Keratinocyte (primary cell): ENCODE measurements at regions not wholly inside any gene's neighbourhood (a gene's known extent, or its start where the extent isn't known, plus 50 kb on each side); places are given as distances from the start of the nearest gene placed in this dataset.

Source experiments
- DNase-seq: peaks from one replicate; pipeline ENCODE4 v3.0.0-alpha.2; 2011; ENCODE audit warnings: low read depth, missing footprints, low spot score
- FAIRE-seq: peaks from 2 replicates; lab custom pipeline; 2011; peaks lifted over from hg19 to GRCh38; lab: Jason Lieb, UNC
- H2AFZ ChIP-seq: 2 replicates; pipeline ENCODE4 v1.6.0; 2012; ENCODE audit warnings: low read length, control low read depth, inconsistent platforms; ENCODE audit not compliant: control insufficient read depth
- H3K27ac ChIP-seq: 2 replicates; pipeline ENCODE4 v1.5.1; 2011; ENCODE audit warnings: low read length; ENCODE audit not compliant: control insufficient read depth, insufficient read depth
- H3K27me3 ChIP-seq: 3 replicates; pipeline ENCODE4 v1.6.0; 2011; ENCODE audit warnings: low read length; ENCODE audit not compliant: control insufficient read depth, insufficient read depth; ENCODE audit errors: extremely low read depth
- H3K36me3 ChIP-seq, 2 experiments: 2 replicates in 1 of 2; 3 replicates in 1 of 2; pipeline ENCODE4 v1.5.1; 2011; ENCODE audit warnings: low read length in 2 of 2, mild to moderate bottlenecking in 1 of 2; ENCODE audit not compliant: control insufficient read depth in 2 of 2, insufficient read depth in 2 of 2; ENCODE audit errors: extremely low read depth in 1 of 2
- H3K4me1 ChIP-seq: 3 replicates; pipeline ENCODE4 v1.5.1; 2011; ENCODE audit warnings: low read length; ENCODE audit not compliant: control insufficient read depth, insufficient read depth; ENCODE audit errors: extremely low read depth
- H3K4me2 ChIP-seq: 3 replicates; pipeline ENCODE4 v1.6.0; 2011; ENCODE audit warnings: low read depth, low read length; ENCODE audit not compliant: control insufficient read depth, insufficient read depth; ENCODE audit errors: extremely low read depth
- H3K4me3 ChIP-seq, 3 experiments: fragments of 200-600 bp in 1 of 3; sonication (generic) in 1 of 3; 2 replicates in 2 of 3; 3 replicates in 1 of 3; pipeline ENCODE4 v1.5.1; 2011 to 2016; ENCODE audit warnings: low read length in 3 of 3, mild to moderate bottlenecking in 3 of 3, control low read depth in 2 of 3, inconsistent platforms in 1 of 3, low read depth in 1 of 3, mixed read lengths in 1 of 3, mixed run types in 1 of 3, moderate library complexity in 1 of 3; ENCODE audit not compliant: control insufficient read depth in 2 of 3, insufficient read depth in 2 of 3; ENCODE audit errors: extremely low read depth in 1 of 3
- H3K79me2 ChIP-seq: 2 replicates; pipeline ENCODE4 v1.6.0; 2012; ENCODE audit warnings: low read length; ENCODE audit not compliant: control insufficient read depth, insufficient read depth
- H3K9ac ChIP-seq: 3 replicates; pipeline ENCODE4 v1.6.0; 2011; ENCODE audit warnings: low read length; ENCODE audit not compliant: control insufficient read depth, insufficient read depth; ENCODE audit errors: extremely low read depth
- H3K9me1 ChIP-seq: 3 replicates; pipeline ENCODE4 v1.6.0; 2011; ENCODE audit warnings: low read length; ENCODE audit not compliant: control insufficient read depth, insufficient read depth; ENCODE audit errors: extremely low read depth
- H3K9me3 ChIP-seq: 2 replicates; pipeline ENCODE4 v1.5.1; 2012; ENCODE audit warnings: low read depth, low read length; ENCODE audit not compliant: control insufficient read depth
- H4K20me1 ChIP-seq: 3 replicates; pipeline ENCODE4 v1.6.0; 2011; ENCODE audit warnings: low read length; ENCODE audit not compliant: control insufficient read depth, insufficient read depth; ENCODE audit errors: extremely low read depth
- CTCF ChIP-seq, 3 experiments: IDR thresholded peaks in 1 of 3; conservative IDR thresholded peaks in 1 of 3; optimal IDR thresholded peaks in 1 of 3; 2 replicates in 2 of 3; 3 replicates in 1 of 3; pipeline versions ENCODE3 to v1.5.1; 2011; ENCODE audit warnings: low read length in 3 of 3, mild to moderate bottlenecking in 3 of 3, moderate library complexity in 2 of 3, control low read depth in 1 of 3, inconsistent platforms in 1 of 3; ENCODE audit not compliant: insufficient read depth in 2 of 3; ENCODE audit errors: extremely low read depth in 1 of 3
- EZH2 ChIP-seq: IDR thresholded peaks from one replicate; pipeline ENCODE4 v1.6.1; 2012; ENCODE audit warnings: inconsistent platforms, mild to moderate bottlenecking, low read length, moderate library complexity
- dilution Hi-C: fragments of 300-500 bp; cut with MboI; formaldehyde crosslinking; loops from one replicate; pipeline ENCODE4 v1.7.0; 2020; ENCODE audit warnings: low sequenced_read_pairs; ENCODE audit not compliant: extremely low pct_ligation_motif_present

- H3K4me1 ChIP-seq, result no peaks in the 10 kb centered on the region
- H3K79me2 ChIP-seq, result no peaks in the 10 kb centered on the region
- FAIRE-seq (no peak), DNase-seq (no peak)
- no peak overlapping the region for H3K4me2 ChIP-seq
- no peak overlapping the region for H3K9ac ChIP-seq
- peaks cover 12% of the 10 kb centered on the region for H3K27me3 ChIP-seq
- no peak overlapping the region for H2AFZ ChIP-seq
- H3K27ac ChIP-seq, result no peak overlapping the region
- no peaks in the 10 kb centered on the region for H3K36me3 ChIP-seq
- dilution Hi-C loops, result no loop called here
- no peak overlapping the region for H3K4me3 ChIP-seq
- no peak for TF ChIP-seq CTCF (optimal IDR thresholded peaks at IDR 0.05 in 1 of 3, IDR thresholded peaks at IDR 0.05 in 1 of 3, conservative IDR thresholded peaks at IDR 0.05 in 1 of 3; ENCODE audit: extremely low read depth in 1 of 3, insufficient read depth in 2 of 3, low read length in 3 of 3)
- TF ChIP-seq EZH2, result no peak
- no peaks in the 10 kb centered on the region for H3K9me3 ChIP-seq
- H3K9me1 ChIP-seq, result no peaks in the 10 kb centered on the region
- H4K20me1 ChIP-seq, result no peaks in the 10 kb centered on the region
Measured at GRCh38 chr20:60561052-60561451, 602.8 kb downstream of the CDH26 start.

- no peak for TF ChIP-seq CTCF (optimal IDR thresholded peaks at IDR 0.05 in 1 of 3, IDR thresholded peaks at IDR 0.05 in 1 of 3, conservative IDR thresholded peaks at IDR 0.05 in 1 of 3; ENCODE audit: extremely low read depth in 1 of 3, insufficient read depth in 2 of 3, low read length in 3 of 3)
- no peak for TF ChIP-seq EZH2
- Histone ChIP-seq H3K27ac (no peak overlapping the region), H3K4me3 (no peak overlapping the region), H3K4me1 (no peaks in the 10 kb centered on the region), H3K9me3 (no peaks in the 10 kb centered on the region), H3K36me3 (no peaks in the 10 kb centered on the region), H4K20me1 (no peaks in the 10 kb centered on the region), H3K79me2 (no peaks in the 10 kb centered on the region), H2AFZ (no peak overlapping the region), H3K27me3 (peaks cover 14% of the 10 kb centered on the region), H3K9ac (no peak overlapping the region), H3K4me2 (no peak overlapping the region), H3K9me1 (no peaks in the 10 kb centered on the region)
- DNase-seq, result no peak
- FAIRE-seq, result no peak
- dilution Hi-C loops, result no loop called here
Measured at GRCh38 chr20:60565083-60565482, 606.9 kb downstream of the CDH26 start.
